ENCODE measurements at regions not wholly inside any gene's neighbourhood (a gene's known extent, or its start where the extent isn't known, plus 50 kb on each side); places are given as distances from the start of the nearest gene placed in this dataset.
A peak's percentile ranks its signal among the peaks of the same experiment; 100 is the strongest.
"Not testable (repeated sequence)": the region's sequence is repeated elsewhere in the genome, so short reads cannot be mapped to it uniquely, and the experiment has no call there.

- no peaks in the 10 kb centered on the region for H3K36me3 Mint-ChIP-seq
- H3K4me3 Mint-ChIP-seq, result no peak overlapping the region
- H3K4me1 Mint-ChIP-seq, result peaks cover 0 to 1% (median 0%) of the 10 kb centered on the region in 3 donors
- peaks cover 7% of the 10 kb centered on the region for H3K27me3 Mint-ChIP-seq
- H3K27ac Mint-ChIP-seq, result no peak overlapping the region
- peaks cover 0 to 7% (median 4%) of the 10 kb centered on the region in 3 donors for H3K9me3 Mint-ChIP-seq
Observed at GRCh38 chr3:10726787-10727186, 89.2 kb upstream of the SLC6A11 start.

- Mint-ChIP-seq H3K27me3 (peaks cover 5% of the 10 kb centered on the region), H3K4me3 (no peak overlapping the region), H3K27ac (no peak overlapping the region), H3K9me3 (peaks cover 4 to 28% (median 23%) of the 10 kb centered on the region in 3 donors), H3K36me3 (no peaks in the 10 kb centered on the region), H3K4me1 (no peaks in the 10 kb centered on the region)
Observed at GRCh38 chr3:10729439-10729838, 86.6 kb upstream of the SLC6A11 start.

DNA sequence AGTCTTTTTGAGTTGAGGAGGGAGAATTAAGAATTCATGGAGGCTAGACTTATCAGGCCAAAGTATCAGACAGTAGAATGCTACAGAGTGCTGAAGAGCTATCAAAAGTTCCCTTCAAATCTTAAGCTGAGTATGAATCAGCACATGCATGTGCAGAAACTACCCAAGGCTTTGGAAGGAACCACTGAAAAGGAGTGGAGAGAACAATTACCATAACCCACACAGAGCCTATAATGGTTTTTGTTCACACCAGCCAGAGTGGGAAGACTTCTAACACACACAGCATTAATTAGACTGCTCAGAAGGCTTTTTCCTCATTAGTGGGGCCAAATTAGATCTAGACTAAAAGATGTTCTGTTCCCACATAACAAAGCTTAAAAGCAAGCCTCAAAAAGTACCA, 83.7 kb upstream of the SLC6A11 start:
- Mint-ChIP-seq H3K36me3 (no peaks in the 10 kb centered on the region), H3K27ac (no peak overlapping the region), H3K4me3 (no peak overlapping the region), H3K27me3 (peaks cover 10% of the 10 kb centered on the region), H3K9me3 (peaks cover 4 to 28% (median 23%) of the 10 kb centered on the region in 3 donors), H3K4me1 (no peaks in the 10 kb centered on the region)

GRCh38 chr3:10733297-10733696, 82.7 kb upstream of the SLC6A11 start:
- peaks cover 16% of the 10 kb centered on the region for H3K27me3 Mint-ChIP-seq
- no peak overlapping the region for H3K27ac Mint-ChIP-seq
- peaks cover 4 to 28% (median 23%) of the 10 kb centered on the region in 3 donors for H3K9me3 Mint-ChIP-seq
- H3K4me3 Mint-ChIP-seq, result no peak overlapping the region
- H3K36me3 Mint-ChIP-seq, result no peaks in the 10 kb centered on the region
- H3K4me1 Mint-ChIP-seq, result peaks cover 0 to 2% (median 2%) of the 10 kb centered on the region in 3 donors

DNA sequence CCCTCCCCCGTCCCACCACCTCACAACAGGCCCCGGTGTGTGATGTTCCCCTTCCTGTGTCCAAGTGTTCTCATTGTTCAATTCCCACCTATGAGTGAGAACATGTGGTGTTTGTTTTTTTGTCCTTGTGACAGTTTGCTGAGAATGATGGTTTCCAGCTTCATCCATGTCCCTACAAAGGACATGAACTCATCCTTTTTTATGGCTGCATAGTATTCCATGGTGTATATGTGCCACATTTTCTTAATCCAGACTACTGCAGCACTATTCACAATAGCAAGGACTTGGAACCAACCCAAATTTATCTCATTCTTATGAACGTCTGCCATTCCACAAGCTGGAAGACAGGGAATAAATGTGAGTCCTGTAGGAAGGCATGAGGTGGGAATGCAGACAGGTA, 79.6 kb upstream of the SLC6A11 start:
- H3K27ac Mint-ChIP-seq, H3K36me3 Mint-ChIP-seq, H3K4me3 Mint-ChIP-seq: not testable (repeated sequence)
- peaks cover 3 to 10% (median 9%) of the 10 kb centered on the region in 3 donors for H3K4me1 Mint-ChIP-seq
- H3K27me3 Mint-ChIP-seq, result peaks cover 22% of the 10 kb centered on the region
- H3K9me3 Mint-ChIP-seq, result peaks cover 4 to 21% (median 19%) of the 10 kb centered on the region in 3 donors

DNA sequence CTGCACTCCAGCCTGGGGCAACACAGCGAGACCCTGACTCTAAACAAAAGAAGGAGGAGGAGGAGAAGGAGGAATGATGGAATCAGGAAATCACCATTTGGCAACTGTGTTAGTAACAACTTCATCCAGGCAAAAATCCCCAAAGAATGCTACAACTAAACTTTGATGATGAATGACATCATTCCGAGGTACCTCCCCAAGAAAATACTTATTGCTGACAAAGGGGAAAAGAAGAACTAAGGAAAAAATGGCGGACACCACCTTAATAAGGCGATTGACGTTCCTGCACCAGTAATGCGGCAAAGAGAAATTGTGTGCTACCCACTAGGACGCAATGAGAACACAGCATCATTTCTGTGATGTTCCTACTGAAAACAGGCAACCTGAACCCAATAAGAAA, 78.2 kb upstream of the SLC6A11 start:
- Mint-ChIP-seq H3K27ac (no peak overlapping the region), H3K4me3 (peak overlapping the region in 2 of 4 donors; percentile 58 to 75), H3K4me1 (peaks cover 3 to 10% (median 9%) of the 10 kb centered on the region in 3 donors), H3K36me3 (no peaks in the 10 kb centered on the region), H3K9me3 (peaks cover 2 to 14% (median 12%) of the 10 kb centered on the region in 3 donors), H3K27me3 (peaks cover 22% of the 10 kb centered on the region)

DNA sequence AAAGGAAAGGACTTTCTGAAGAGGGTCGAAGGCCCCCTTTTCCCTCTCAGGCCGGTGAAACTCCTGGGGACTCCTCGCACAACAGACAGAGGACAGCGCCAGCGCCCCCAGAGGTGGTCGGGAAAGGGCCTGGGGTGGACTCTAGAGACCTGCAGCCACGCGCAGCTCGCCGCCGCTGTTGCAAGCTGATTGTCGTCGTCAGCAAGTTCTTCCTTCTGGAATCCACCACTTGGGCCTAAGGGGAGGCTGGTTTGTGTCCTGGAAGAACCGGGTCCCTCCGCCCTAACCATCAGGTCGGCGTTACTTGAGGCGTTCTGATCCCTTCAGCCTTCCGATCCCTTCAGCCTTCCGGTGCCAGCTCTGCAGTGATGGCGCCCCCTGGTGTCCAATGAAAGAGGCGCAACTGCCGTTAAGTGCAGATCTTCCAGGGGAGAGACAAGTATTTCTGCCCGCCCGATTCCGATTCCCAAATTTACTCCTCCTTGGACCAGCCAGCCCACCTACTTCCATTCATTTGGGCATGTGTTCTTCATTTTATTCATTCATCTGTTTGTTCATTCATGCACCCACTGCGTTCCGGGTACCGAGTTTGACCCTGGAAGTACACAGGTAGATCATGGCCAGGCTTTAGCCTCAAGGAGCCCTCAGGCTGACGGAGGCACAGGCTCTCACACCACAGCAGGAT, 77.2 kb upstream of the SLC6A11 start:
- Mint-ChIP-seq H3K4me3 (peak overlapping the region in 3 of 4 donors; percentile 53 to 85 (median 83)), H3K4me1 (peaks cover 3 to 10% (median 9%) of the 10 kb centered on the region in 3 donors), H3K27me3 (peaks cover 24% of the 10 kb centered on the region), H3K27ac (no peak overlapping the region), H3K36me3 (no peaks in the 10 kb centered on the region), H3K9me3 (peaks cover 2 to 5% (median 5%) of the 10 kb centered on the region in 3 donors)

DNA sequence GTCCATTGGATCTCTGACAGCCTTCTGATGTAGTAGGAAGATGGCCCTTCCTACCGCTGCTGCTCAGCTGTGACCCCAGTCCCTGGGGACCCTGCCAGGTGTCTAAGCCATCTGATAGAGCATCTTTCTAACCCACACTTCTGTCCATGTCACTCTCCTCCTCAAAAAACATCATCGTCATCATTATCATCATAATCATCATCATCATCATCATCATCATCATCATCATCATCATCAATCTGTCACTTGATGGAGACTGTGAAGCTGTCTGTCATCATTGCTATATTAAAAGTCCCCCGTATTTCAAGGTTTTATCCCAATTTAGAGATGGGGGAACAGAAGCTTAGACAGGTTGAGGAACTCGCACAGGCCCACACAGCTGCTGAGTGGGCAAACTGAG, 75.1 kb upstream of the SLC6A11 start:
- Mint-ChIP-seq H3K36me3 (no peaks in the 10 kb centered on the region), H3K27ac (no peak overlapping the region), H3K9me3 (no peaks in the 10 kb centered on the region), H3K27me3 (peaks cover 24% of the 10 kb centered on the region), H3K4me3 (no peak overlapping the region), H3K4me1 (peaks cover 3 to 10% (median 9%) of the 10 kb centered on the region in 3 donors)

GRCh38 chr3:10741891-10742671, 73.9 kb upstream of the SLC6A11 start:
- H3K36me3 Mint-ChIP-seq, result no peaks in the 10 kb centered on the region
- no peaks in the 10 kb centered on the region for H3K9me3 Mint-ChIP-seq
- H3K27ac Mint-ChIP-seq, result no peak overlapping the region
- peaks cover 3 to 10% (median 9%) of the 10 kb centered on the region in 3 donors for H3K4me1 Mint-ChIP-seq
- H3K27me3 Mint-ChIP-seq, result peaks cover 25% of the 10 kb centered on the region
- no peak overlapping the region for H3K4me3 Mint-ChIP-seq

DNA sequence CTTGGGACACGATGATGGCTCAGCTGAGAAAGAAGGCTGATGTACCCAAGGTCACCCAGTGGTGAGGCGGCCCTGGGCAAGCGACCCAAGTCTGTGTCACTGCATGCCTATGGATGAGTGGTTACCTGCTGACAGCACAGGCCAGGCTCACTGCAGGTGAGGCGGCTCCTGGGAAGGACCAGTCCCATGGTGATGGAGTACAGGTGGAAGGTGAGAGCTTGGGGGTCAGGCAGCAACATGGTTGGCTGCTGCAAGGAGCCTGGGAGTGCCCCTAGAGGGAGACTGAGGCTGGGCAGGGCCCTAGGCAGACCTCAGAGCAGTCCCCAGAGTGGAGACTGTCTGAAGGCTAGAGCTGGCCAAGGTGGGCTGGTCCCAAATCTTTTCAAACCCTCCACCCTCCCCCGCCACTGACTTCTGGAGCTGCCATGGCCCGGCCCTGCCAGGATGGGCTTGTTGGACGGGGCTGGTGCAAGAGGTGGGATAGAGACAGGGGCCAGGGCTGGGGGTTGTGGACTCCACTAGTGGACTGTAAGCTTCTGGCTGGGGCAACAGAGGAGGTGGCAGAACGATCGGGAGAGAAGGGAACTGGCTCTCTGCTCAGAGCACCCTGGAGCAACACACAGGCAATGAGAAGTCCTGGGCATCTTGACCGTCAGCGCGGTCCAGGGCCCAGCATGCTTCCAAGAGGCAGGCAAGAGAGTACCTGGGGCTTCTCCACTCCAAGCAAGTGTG, 72.5 kb upstream of the SLC6A11 start:
- no peak overlapping the region for H3K27ac Mint-ChIP-seq
- H3K27me3 Mint-ChIP-seq, result peaks cover 14% of the 10 kb centered on the region
- H3K4me1 Mint-ChIP-seq, result peaks cover 3 to 6% (median 6%) of the 10 kb centered on the region in 3 donors
- H3K9me3 Mint-ChIP-seq, result no peaks in the 10 kb centered on the region
- H3K36me3 Mint-ChIP-seq, result no peaks in the 10 kb centered on the region
- no peak overlapping the region for H3K4me3 Mint-ChIP-seq

GRCh38 chr3:10744098-10744465, 71.9 kb upstream of the SLC6A11 start:
- Mint-ChIP-seq H3K27ac (no peak overlapping the region), H3K4me3 (no peak overlapping the region), H3K9me3 (no peaks in the 10 kb centered on the region), H3K27me3 (peaks cover 10% of the 10 kb centered on the region), H3K4me1 (peaks cover under 1 to 3% (median under 1%) of the 10 kb centered on the region in 3 donors), H3K36me3 (no peaks in the 10 kb centered on the region)

GRCh38 chr3:10745392-10745791, 70.6 kb upstream of the SLC6A11 start:
- H3K4me3 Mint-ChIP-seq, result no peak overlapping the region
- no peaks in the 10 kb centered on the region for H3K36me3 Mint-ChIP-seq
- H3K27ac Mint-ChIP-seq, result no peak overlapping the region
- peaks cover 8% of the 10 kb centered on the region for H3K27me3 Mint-ChIP-seq
- no peaks in the 10 kb centered on the region for H3K9me3 Mint-ChIP-seq
- H3K4me1 Mint-ChIP-seq, result no peaks in the 10 kb centered on the region

DNA sequence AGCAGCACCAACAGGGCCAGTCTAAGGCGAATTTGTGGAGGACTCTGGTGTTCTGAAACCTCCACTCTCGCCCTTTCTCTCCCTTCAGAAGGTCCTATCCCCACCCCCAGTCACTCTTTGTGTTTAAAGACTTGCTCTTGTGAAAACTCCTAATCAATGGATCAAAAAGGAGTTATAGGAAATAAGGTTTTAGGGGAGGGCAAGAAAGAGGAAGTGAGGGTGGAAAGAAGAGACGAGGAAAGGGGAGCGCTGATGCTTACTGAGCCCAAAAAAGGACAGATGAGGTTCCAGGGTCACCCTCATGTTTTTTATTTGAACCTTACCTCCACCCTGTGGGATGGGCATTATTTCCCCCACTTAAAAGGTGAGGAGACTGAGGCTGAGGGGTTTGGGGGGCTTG, 70.0 kb upstream of the SLC6A11 start:
- H3K4me1 Mint-ChIP-seq, result no peaks in the 10 kb centered on the region
- no peak overlapping the region for H3K4me3 Mint-ChIP-seq
- no peaks in the 10 kb centered on the region for H3K9me3 Mint-ChIP-seq
- H3K27me3 Mint-ChIP-seq, result peaks cover 8% of the 10 kb centered on the region
- no peak overlapping the region for H3K27ac Mint-ChIP-seq
- H3K36me3 Mint-ChIP-seq, result no peaks in the 10 kb centered on the region

DNA sequence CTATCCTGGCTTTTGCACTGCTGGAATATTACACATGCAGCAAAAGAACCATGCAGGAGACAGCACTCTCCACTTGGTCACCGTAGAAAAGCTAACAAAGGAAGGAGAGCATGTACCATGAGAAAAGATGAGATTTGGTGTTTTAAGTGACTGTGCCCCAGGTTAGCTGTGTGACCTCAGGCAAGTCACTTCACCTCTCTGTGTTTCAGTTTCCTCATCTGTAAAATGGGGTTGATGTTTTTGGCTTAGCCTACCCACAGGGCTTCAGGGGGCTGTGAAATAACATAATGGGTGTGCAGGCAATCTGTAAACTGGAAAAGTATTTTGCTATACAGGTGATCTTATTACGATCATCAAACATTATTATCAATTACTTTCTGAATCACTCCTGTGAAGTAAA, 69.3 kb upstream of the SLC6A11 start:
- Mint-ChIP-seq H3K27ac (no peak overlapping the region), H3K27me3 (peaks cover 8% of the 10 kb centered on the region), H3K4me1 (no peaks in the 10 kb centered on the region), H3K4me3 (no peak overlapping the region), H3K36me3 (no peaks in the 10 kb centered on the region), H3K9me3 (no peaks in the 10 kb centered on the region)

DNA sequence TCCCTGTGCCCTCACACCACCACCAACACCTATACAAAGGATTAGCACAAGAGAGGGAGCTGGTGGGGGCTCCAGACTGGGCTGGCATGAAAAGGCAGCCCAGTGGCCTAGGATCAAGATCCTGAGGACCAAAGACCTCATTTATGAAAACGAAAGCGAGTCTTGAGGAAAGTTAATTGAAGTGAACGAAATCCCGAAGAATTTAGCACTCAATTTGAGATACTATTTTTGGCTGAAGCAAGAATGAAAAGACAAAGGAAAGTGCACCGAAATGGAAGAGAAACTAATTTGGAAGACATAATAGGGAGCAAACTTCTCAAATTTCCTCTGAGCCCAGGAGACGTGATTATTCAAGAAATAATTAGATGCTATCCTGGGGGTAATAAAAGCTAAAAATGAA, 68.7 kb upstream of the SLC6A11 start:
- Mint-ChIP-seq H3K27me3 (peaks cover 8% of the 10 kb centered on the region), H3K27ac (no peak overlapping the region), H3K4me1 (no peaks in the 10 kb centered on the region), H3K9me3 (no peaks in the 10 kb centered on the region), H3K4me3 (no peak overlapping the region), H3K36me3 (no peaks in the 10 kb centered on the region)

Measured in IgD-negative memory B cell (primary cell).